ENCODE measurements at regions not wholly inside any gene's neighbourhood (a gene's known extent, or its start where the extent isn't known, plus 50 kb on each side); places are given as distances from the start of the nearest gene placed in this dataset.

DNA sequence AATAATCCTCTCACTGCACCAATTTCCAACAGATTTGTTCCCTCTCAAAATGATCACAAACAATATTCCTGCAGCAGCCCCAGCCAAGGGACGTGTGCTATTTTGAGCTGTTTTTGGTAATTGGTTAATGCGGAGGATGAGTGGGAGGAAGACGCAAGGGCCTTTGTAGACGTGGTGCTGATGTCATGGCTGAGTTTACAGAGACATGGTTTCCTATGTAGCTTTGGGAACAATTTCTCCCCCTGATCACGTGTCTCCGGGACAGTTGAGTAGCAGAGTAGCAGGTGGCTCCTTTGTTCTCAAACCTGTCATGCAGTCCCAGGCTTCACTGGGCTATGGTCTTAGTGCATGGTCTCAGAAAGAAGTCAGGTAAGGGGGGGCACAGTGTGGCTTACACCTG is 183.2 kb upstream of the NECTIN1 start:
- TF ChIP-seq POLR2A (IDR thresholded peaks at IDR 0.05; ENCODE audit: low read depth, low read length) = no peak
- no peak for TF ChIP-seq POLR2AphosphoS5 (IDR thresholded peaks at IDR 0.05; ENCODE audit: low read depth, low read length)
